ENCODE measurements at regions not wholly inside any gene's neighbourhood (a gene's known extent, or its start where the extent isn't known, plus 50 kb on each side); places are given as distances from the start of the nearest gene placed in this dataset.

GRCh38 chr13:47545201-47546024, 455.7 kb downstream of the SUCLA2 start:
- TF ChIP-seq CTCF (IDR thresholded peaks at IDR 0.05): no peak
- no peak for TF ChIP-seq POLR2A (IDR thresholded peaks at IDR 0.05)
- TF ChIP-seq POLR2AphosphoS5 (IDR thresholded peaks at IDR 0.05): no peak
